ENCODE measurements at regions not wholly inside any gene's neighbourhood (a gene's known extent, or its start where the extent isn't known, plus 50 kb on each side); places are given as distances from the start of the nearest gene placed in this dataset.
A peak's percentile ranks its signal among the peaks of the same experiment; 100 is the strongest.

DNA sequence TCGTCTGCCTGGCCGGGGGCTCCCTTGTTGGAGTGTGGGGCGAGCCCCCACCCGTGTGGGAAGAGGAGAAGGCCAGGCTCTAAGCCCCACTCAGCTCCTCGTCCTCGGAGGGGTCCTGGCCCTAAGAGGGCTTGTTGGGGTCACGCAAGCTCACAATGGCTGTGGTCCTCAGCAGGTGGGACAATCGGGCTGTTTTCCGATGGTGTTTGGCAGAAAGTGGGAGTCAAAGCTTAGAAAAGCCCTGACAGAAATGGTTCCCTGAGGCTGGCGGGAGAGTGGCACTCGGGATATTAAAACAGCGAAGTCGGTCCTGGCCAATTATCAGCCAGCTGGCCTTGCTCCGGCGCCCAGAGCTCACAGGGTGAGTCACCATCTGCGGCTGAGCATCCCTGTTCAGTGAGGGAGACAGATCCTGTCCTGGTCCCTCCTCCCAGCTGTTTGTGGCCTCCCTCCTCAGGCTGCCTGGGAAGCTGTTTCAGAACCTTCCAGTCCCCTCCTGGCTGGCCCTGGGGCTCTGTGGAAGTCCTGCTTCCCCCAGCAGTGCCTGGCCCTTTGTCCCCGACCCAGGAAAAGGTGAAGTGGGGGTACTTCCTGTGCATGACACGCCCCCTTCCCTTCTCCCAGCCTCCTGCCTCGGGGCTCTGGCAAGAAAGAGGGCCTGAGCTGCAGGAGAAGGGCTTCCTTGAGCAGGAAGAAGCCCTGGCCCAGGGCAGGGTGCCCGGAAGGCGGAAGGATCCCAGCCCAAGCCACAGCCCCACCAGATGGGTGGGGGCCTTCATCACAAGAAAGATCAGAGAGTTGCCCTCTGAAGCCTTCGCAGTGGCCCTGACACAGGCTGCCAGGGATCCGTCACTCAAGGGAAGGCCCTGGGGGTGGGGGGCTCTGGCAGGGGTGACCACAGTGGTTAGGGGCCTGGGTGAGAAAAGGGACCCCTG, 53.6 kb upstream of the BHLHE23 start:
- peak; percentile 61 for DNase-seq (ENCODE audit: low read depth)
- no peak for TF ChIP-seq CTCF (conservative IDR thresholded peaks at IDR 0.05; ENCODE audit: control insufficient read depth, insufficient read depth, low read depth, low read length)
- H3K4me3 ChIP-seq (ENCODE audit: control insufficient read depth, low read depth, low read length): no peak overlapping the region

- DNase-seq (ENCODE audit: low read depth): no peak
- TF ChIP-seq CTCF (conservative IDR thresholded peaks at IDR 0.05; ENCODE audit: control insufficient read depth, insufficient read depth, low read depth, low read length): no peak
- no peak overlapping the region for H3K4me3 ChIP-seq (ENCODE audit: control insufficient read depth, low read depth, low read length)
These were observed 52.9 kb upstream of the BHLHE23 start for GRCh38 chr20:63059684-63060056.

GRCh38 chr20:63058696-63059335, 52.1 kb upstream of the BHLHE23 start:
- no peak for TF ChIP-seq CTCF (conservative IDR thresholded peaks at IDR 0.05; ENCODE audit: control insufficient read depth, insufficient read depth, low read depth, low read length)
- no peak overlapping the region for H3K4me3 ChIP-seq (ENCODE audit: control insufficient read depth, low read depth, low read length)

GRCh38 chr20:63057171-63058117, 50.7 kb upstream of the BHLHE23 start:
- TF ChIP-seq CTCF (conservative IDR thresholded peaks at IDR 0.05; ENCODE audit: control insufficient read depth, insufficient read depth, low read depth, low read length): no peak
- DNase-seq (ENCODE audit: low read depth): peak; percentile 28
- H3K4me3 ChIP-seq (ENCODE audit: control insufficient read depth, low read depth, low read length): no peak overlapping the region

More at GRCh38 chr20:63058696-63059335, 52.1 kb upstream of the BHLHE23 start:
- no peak for DNase-seq (ENCODE audit: low read depth)

DNA sequence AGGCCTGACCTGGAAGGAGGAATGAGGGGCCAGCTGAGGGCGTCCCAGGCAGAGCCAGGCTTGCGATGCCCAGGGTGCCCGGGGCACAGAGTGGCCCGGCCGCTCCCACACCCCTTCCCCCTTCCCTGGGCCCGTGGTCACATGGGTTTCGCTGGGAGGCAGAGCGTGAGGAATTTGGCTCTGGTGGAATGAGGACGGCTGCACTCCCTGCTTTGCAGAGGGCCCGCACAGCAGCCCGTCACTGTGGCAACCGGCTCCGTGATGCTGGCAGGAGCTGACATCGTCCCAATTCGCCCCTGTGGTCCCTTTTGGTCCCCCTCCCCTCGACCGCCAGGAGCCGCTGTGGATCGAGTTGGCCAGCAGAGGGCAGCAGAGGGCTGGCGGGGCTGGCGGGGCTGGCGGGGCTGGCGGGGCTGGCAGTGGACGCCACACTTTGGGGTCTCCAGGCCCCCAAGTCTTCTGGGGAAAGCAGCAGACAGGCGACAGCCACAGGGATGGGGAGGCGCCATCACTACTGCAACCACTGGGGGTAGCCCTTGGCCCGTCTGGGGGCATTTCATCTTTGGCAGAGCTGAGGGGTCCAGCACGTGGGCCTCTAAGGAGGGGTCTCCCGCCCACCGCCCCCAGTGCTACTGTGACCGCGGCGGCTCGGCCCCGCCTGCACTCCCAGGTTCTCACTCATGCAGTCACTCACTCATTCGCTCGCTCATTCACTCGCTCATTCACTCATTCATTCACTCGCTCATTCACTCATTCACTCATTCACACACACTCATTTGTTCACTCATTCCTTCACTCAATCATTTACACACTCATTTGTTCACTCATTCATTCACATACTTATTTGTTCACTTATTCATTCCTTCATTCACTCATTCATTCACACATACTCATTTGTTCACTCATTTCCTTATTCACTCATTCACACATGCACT, 49.7 kb upstream of the BHLHE23 start:
- no peak for DNase-seq (ENCODE audit: low read depth)
- H3K4me3 ChIP-seq (ENCODE audit: control insufficient read depth, low read depth, low read length): no peak overlapping the region
- peak; percentile 61 for TF ChIP-seq CTCF (conservative IDR thresholded peaks at IDR 0.05; ENCODE audit: control insufficient read depth, insufficient read depth, low read depth, low read length)
